K562 (cell line): ENCODE measurements at regions not wholly inside any gene's neighbourhood (a gene's known extent, or its start where the extent isn't known, plus 50 kb on each side); places are given as distances from the start of the nearest gene placed in this dataset.

Source experiments
- ATAC-seq: fragments of 200-7000 bp; cut with Tn5 transposase; 3 replicates; pipeline ENCODE4 v1.9.1; 2020; ENCODE audit warnings: moderate library complexity
- BruUV-seq: library from RNA; stranded (reverse); fragments of 400-500 nt; replicated peaks from 2 replicates; lab custom pipeline; 2021; lab: Mats Ljungman, UMichigan
- CTCF ChIA-PET: fragments of 300-600 bp; formaldehyde crosslinking; extraction: SDS; loops from one replicate; lab custom pipeline; 2021; ENCODE audit warnings: low intra/inter-chr PET ratio; lab: Yijun Ruan, JAX
- POLR2A ChIA-PET: fragments of 300-600, 350-650 bp; sonication (Branson Sonifier 250); formaldehyde crosslinking; extraction: SDS; loops from one replicate; lab custom pipeline; 2021; ENCODE audit warnings: antibody characterized with exemption, inconsistent platforms; lab: Yijun Ruan, JAX
- DNase-seq, 4 experiments: peaks; one replicate each; pipeline versions ENCODE4 v3.0.0 to v3.0.0-alpha.2; 2011 to 2018; ENCODE audit warnings: low spot score in 3 of 4, mixed read lengths in 3 of 4; ENCODE audit errors: extremely low read depth in 1 of 4
- FAIRE-seq: peaks from 2 replicates; lab custom pipeline; 2011; peaks lifted over from hg19 to GRCh38; lab: Jason Lieb, UNC
- H2AFZ ChIP-seq: 2 replicates; pipeline ENCODE4 v1.6.0; 2011; ENCODE audit warnings: low read depth, low read length, control low read depth, inconsistent platforms
- H3K27ac ChIP-seq: fragments of 200-600 bp; 3 replicates; pipeline ENCODE4 v1.8.0; 2011; ENCODE audit warnings: low read depth, mild to moderate bottlenecking, control low read depth, inconsistent platforms, low read length, moderate library complexity, mixed read lengths; ENCODE audit errors: extremely low read depth
- H3K27me3 ChIP-seq, 2 experiments: fragments of 300-600 bp in 1 of 2; 2 replicates in 1 of 2; 3 replicates in 1 of 2; pipeline versions ENCODE4 v1.6.0 to v1.8.0; 2011; ENCODE audit warnings: inconsistent platforms in 2 of 2, low read length in 2 of 2, mild to moderate bottlenecking in 1 of 2, mixed read lengths in 1 of 2, moderate library complexity in 1 of 2; ENCODE audit not compliant: control insufficient read depth in 2 of 2, insufficient read depth in 2 of 2
- H3K36me3 ChIP-seq: fragments of 300-600 bp; 3 replicates; pipeline ENCODE4 v1.8.0; 2011; ENCODE audit warnings: mild to moderate bottlenecking, low read length, inconsistent platforms; ENCODE audit not compliant: control insufficient read depth, insufficient read depth
- H3K4me1 ChIP-seq, 2 experiments: fragments of 200-600 bp in 1 of 2; replicated peaks in 1 of 2; 2 replicates in 1 of 2; 3 replicates in 1 of 2; pipeline versions ENCODE4 v1.5.1 to v1.8.0; 2011; ENCODE audit warnings: inconsistent platforms in 2 of 2, low read length in 2 of 2, mild to moderate bottlenecking in 1 of 2, mixed read lengths in 1 of 2, moderate library complexity in 1 of 2; ENCODE audit not compliant: control insufficient read depth in 2 of 2, insufficient read depth in 2 of 2
- H3K4me2 ChIP-seq: 2 replicates; pipeline ENCODE4 v1.6.1; 2011; ENCODE audit warnings: low read length, control low read depth, inconsistent platforms, mixed read lengths; ENCODE audit not compliant: insufficient read depth
- H3K4me3 ChIP-seq: fragments of 200-600 bp; sonication (generic), shearing (Covaris generic); 2 replicates; pipeline ENCODE4 v1.5.1; 2016; ENCODE audit warnings: control low read depth, inconsistent platforms
- H3K79me2 ChIP-seq: fragments of 200-600 bp; 3 replicates; pipeline ENCODE4 v1.8.0; 2011; ENCODE audit warnings: low read length, inconsistent platforms; ENCODE audit not compliant: control insufficient read depth, insufficient read depth
- H3K9ac ChIP-seq, 2 experiments: 2 replicates each; pipeline versions ENCODE4 v1.6.0 to v1.6.1; 2011; ENCODE audit warnings: low read depth in 2 of 2, low read length in 2 of 2, control low read depth in 1 of 2, inconsistent platforms in 1 of 2, mild to moderate bottlenecking in 1 of 2, mixed read lengths in 1 of 2; ENCODE audit not compliant: insufficient read depth in 1 of 2
- H3K9me1 ChIP-seq: one replicate; pipeline ENCODE4 v1.6.0; 2011; ENCODE audit warnings: inconsistent platforms, mild to moderate bottlenecking, low read length, moderate library complexity; ENCODE audit not compliant: control insufficient read depth, insufficient read depth
- H3K9me3 ChIP-seq: replicated peaks from 2 replicates; pipeline ENCODE4 v1.5.1; 2011; ENCODE audit warnings: low read depth, low read length, inconsistent platforms; ENCODE audit not compliant: control insufficient read depth, insufficient read depth
- H4K20me1 ChIP-seq: replicated peaks from 2 replicates; pipeline ENCODE4 v1.6.1; 2011; ENCODE audit warnings: low read length, inconsistent platforms, mixed read lengths; ENCODE audit not compliant: control insufficient read depth, insufficient read depth
- E2F6 ChIP-seq, 2 experiments: IDR thresholded peaks; 2 replicates each; pipeline ENCODE4 v1.6.1; 2011; ENCODE audit warnings: borderline replicate concordance in 1 of 2, control low read depth in 1 of 2, low read depth in 1 of 2, low read length in 1 of 2, mild to moderate bottlenecking in 1 of 2, mixed read lengths in 1 of 2, moderate library complexity in 1 of 2; ENCODE audit not compliant: insufficient read depth in 1 of 2, insufficient read length in 1 of 2, poor library complexity in 1 of 2, severe bottlenecking in 1 of 2; ENCODE audit errors: extremely low read depth in 1 of 2
- ELK1 ChIP-seq: sonication (generic); formaldehyde crosslinking; IDR thresholded peaks from 2 replicates; pipeline ENCODE4 v1.8.1; 2022; ENCODE audit warnings: missing genetic modification reagents
- EP300 ChIP-seq: IDR thresholded peaks from 2 replicates; pipeline ENCODE4 v1.6.1; 2012; ENCODE audit warnings: low read length, improper control_type of control experiment
- FOS ChIP-seq: IDR thresholded peaks from 3 replicates; pipeline ENCODE4 v1.6.1; 2011; ENCODE audit not compliant: insufficient read length; ENCODE audit errors: extremely low read depth
- KLF10 ChIP-seq: fragments of 250-450 bp; sonication (Bioruptor Pico); IDR thresholded peaks from 2 replicates; pipeline ENCODE4 v1.6.1; 2021; ENCODE audit warnings: matching md5 sums
- KLF6 ChIP-seq: fragments of 250-450 bp; sonication (Bioruptor Pico); IDR thresholded peaks from 2 replicates; pipeline ENCODE4 v1.4.0; 2020; ENCODE audit warnings: mild to moderate bottlenecking, moderate library complexity, borderline replicate concordance
- NBN ChIP-seq: fragments of 450-650 bp; IDR thresholded peaks from 2 replicates; pipeline ENCODE4 v1.6.1; 2016; ENCODE audit warnings: low read depth, mild to moderate bottlenecking
- NFYB ChIP-seq: IDR thresholded peaks from 2 replicates; pipeline ENCODE4 v1.6.1; 2011; ENCODE audit warnings: mild to moderate bottlenecking, moderate library complexity; ENCODE audit not compliant: insufficient read length; ENCODE audit errors: extremely low read depth
- RREB1 ChIP-seq: fragments of 250-450 bp; sonication (Bioruptor Pico); IDR thresholded peaks from 2 replicates; pipeline ENCODE4 v1.4.0; 2020
- SAFB ChIP-seq: fragments of 200-400 bp; formaldehyde crosslinking; IDR thresholded peaks from 2 replicates; pipeline ENCODE4 v1.6.1; 2017; ENCODE audit warnings: low read depth, low read length, borderline replicate concordance
- ZNF274 ChIP-seq: IDR thresholded peaks from 2 replicates; pipeline ENCODE4 v1.6.1; 2011; ENCODE audit warnings: low read depth, mild to moderate bottlenecking, low read length, moderate library complexity, borderline replicate concordance
- ZNF408 ChIP-seq: fragments of 250-450 bp; sonication (Bioruptor Pico); IDR thresholded peaks from 2 replicates; pipeline ENCODE4 v1.4.0; 2020; ENCODE audit warnings: low read depth, mild to moderate bottlenecking, moderate library complexity
- ZNF584 ChIP-seq: fragments of 200-800 bp; sonication (Bioruptor generic); IDR thresholded peaks from 2 replicates; pipeline ENCODE4 v1.6.1; 2016; ENCODE audit warnings: low read depth, mild to moderate bottlenecking, missing genetic modification characterization, missing compliant biosample characterization
- WGBS: fragments of 100-300 bp; shearing (Covaris generic); methylation state at CpG from one replicate; pipeline ENCODE4 v1.1.6; 2016; ENCODE audit warnings: low coverage, mixed read lengths; ENCODE audit not compliant: insufficient coverage; ENCODE audit errors: missing lambda C conversion rate; 5-methylcytosine and 5-hydroxymethylcytosine counted together
- in situ Hi-C: fragments of 300-500 bp; cut with MboI; formaldehyde crosslinking; loops from 4 replicates; pipeline ENCODE4 v1.15.0; 2018; ENCODE audit warnings: inconsistent platforms, mixed read lengths
- intact Hi-C: fragments of 100-400 bp; cut with micrococcal nuclease; formaldehyde crosslinking; loops from 2 replicates; pipeline ENCODE4 v1.14.2; 2022

- Histone ChIP-seq H3K27ac (no peak overlapping the region), H3K4me1 (no peaks in the 10 kb centered on the region), H3K9ac (no peak overlapping the region), H3K36me3 (no peaks in the 10 kb centered on the region), H3K27me3 (no peaks in the 10 kb centered on the region), H2AFZ (no peak overlapping the region), H3K9me1 (no peaks in the 10 kb centered on the region), H3K4me3 (no peak overlapping the region), H3K4me2 (no peak overlapping the region), H3K9me3 (no peaks in the 10 kb centered on the region), H3K79me2 (no peaks in the 10 kb centered on the region), H4K20me1 (no peaks in the 10 kb centered on the region)
- no TSS peak for BruUV-seq
- WGBS, result 0% methylated on average over 6 of the region's 6 CpGs
- in situ Hi-C loops (no loop called here), intact Hi-C loops (no loop called here)
- ChIA-PET CTCF (no interaction called here), POLR2A (no interaction called here)
- ATAC-seq (no peak), DNase-seq (no peak), FAIRE-seq (no peak)
- TF ChIP-seq EP300 (no peak), ELK1 (no peak), NBN (no peak), SAFB (no peak), FOS (no peak), NFYB (no peak), ZNF584 (CRISPR knock-in tag) (no peak), RREB1 (CRISPR knock-in tag) (no peak), ZNF274 (no peak), E2F6 (IDR thresholded peaks at IDR 0.05; ENCODE audit: borderline replicate concordance in 1 of 2, extremely low read depth in 1 of 2, insufficient read depth in 1 of 2, insufficient read length in 1 of 2, low read depth in 1 of 2, low read length in 1 of 2, poor library complexity in 1 of 2, severe bottlenecking in 1 of 2) (no peak), ZNF408 (CRISPR knock-in tag) (no peak), KLF6 (CRISPR knock-in tag) (no peak), KLF10 (CRISPR knock-in tag) (no peak)
These were observed 64.0 kb upstream of the EPHA3 start for GRCh38 chr3:89043406-89043932.
